ENCODE measurements at regions not wholly inside any gene's neighbourhood (a gene's known extent, or its start where the extent isn't known, plus 50 kb on each side); places are given as distances from the start of the nearest gene placed in this dataset.

DNA sequence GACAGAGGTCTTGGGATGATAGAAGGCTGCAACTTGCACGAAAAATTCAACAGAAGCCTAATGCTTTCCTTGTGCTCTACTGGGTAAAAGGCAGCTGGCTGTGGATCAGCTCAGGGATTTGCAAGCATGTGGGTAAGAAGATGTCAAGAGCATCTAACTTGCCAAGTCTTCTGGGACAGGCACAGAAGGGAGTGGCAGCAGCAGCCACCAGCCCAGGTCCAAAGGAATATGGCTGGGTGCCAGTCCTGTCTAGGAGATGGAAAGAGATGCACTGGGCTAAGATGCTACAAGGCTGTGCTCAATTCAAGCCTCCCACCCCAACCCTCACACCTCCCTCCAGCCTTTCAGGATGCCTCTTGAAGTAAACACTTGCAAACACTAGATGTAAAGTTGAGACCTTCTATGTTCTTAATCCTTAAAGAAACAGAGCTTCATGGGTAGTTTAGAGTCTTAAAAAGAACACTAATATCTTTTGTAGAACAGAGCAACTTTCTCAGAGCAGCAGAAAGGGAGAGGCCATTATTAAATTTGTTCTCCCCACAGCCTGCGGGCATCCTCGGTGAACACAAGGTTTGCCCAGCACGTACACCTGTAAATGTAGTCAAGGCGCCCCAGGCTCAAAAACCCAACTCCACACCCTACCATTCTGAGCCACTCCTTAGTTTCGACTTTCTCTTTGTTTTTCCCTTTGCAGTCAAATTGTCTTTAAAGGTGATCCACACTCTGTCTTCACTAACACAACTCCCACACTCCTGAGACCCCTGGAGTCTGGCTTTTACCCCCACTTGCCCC is 64.6 kb upstream of the BCAR3 start:
- no peak for TF ChIP-seq POLR2A (IDR thresholded peaks at IDR 0.05; ENCODE audit: low read depth, low read length)
- no peak for TF ChIP-seq CEBPB (IDR thresholded peaks at IDR 0.05; ENCODE audit: borderline replicate concordance in 1 of 2, low read depth in 2 of 2, low read length in 2 of 2)
- TF ChIP-seq SKIL (IDR thresholded peaks at IDR 0.05; ENCODE audit: low read depth, poor library complexity, severe bottlenecking) = no peak
- no peak for TF ChIP-seq HDAC6 (IDR thresholded peaks at IDR 0.05; ENCODE audit: unreplicated experiment)
- no peak for TF ChIP-seq TAF1 (IDR thresholded peaks at IDR 0.05; ENCODE audit: borderline replicate concordance, low read depth, low read length)
- no peak for TF ChIP-seq RFX5 (IDR thresholded peaks at IDR 0.05; ENCODE audit: low read depth, low read length)
- TF ChIP-seq KDM1A (IDR thresholded peaks at IDR 0.05; ENCODE audit: borderline replicate concordance) = no peak
- TF ChIP-seq, protein P1, sequence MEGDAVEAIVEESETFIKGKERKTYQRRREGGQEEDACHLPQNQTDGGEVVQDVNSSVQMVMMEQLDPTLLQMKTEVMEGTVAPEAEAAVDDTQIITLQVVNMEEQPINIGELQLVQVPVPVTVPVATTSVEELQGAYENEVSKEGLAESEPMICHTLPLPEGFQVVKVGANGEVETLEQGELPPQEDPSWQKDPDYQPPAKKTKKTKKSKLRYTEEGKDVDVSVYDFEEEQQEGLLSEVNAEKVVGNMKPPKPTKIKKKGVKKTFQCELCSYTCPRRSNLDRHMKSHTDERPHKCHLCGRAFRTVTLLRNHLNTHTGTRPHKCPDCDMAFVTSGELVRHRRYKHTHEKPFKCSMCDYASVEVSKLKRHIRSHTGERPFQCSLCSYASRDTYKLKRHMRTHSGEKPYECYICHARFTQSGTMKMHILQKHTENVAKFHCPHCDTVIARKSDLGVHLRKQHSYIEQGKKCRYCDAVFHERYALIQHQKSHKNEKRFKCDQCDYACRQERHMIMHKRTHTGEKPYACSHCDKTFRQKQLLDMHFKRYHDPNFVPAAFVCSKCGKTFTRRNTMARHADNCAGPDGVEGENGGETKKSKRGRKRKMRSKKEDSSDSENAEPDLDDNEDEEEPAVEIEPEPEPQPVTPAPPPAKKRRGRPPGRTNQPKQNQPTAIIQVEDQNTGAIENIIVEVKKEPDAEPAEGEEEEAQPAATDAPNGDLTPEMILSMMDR (IDR thresholded peaks at IDR 0.05 in 2 of 3, conservative IDR thresholded peaks at IDR 0.05 in 1 of 3; ENCODE audit: control insufficient read depth in 2 of 3, extremely low read depth in 1 of 3, insufficient read depth in 1 of 3, low read depth in 3 of 3, low read length in 3 of 3) = no peak
- no peak for TF ChIP-seq NBN (IDR thresholded peaks at IDR 0.05)
- TF ChIP-seq RB1 (IDR thresholded peaks at IDR 0.05; ENCODE audit: borderline replicate concordance) = no peak
- TF ChIP-seq HDGF (IDR thresholded peaks at IDR 0.05) = no peak
- no peak for TF ChIP-seq ESRRA (IDR thresholded peaks at IDR 0.05; ENCODE audit: low read length)
- no peak for TF ChIP-seq EZH2 (IDR thresholded peaks at IDR 0.05; ENCODE audit: borderline replicate concordance, control insufficient read depth, low read depth, low read length)
- TF ChIP-seq RAD21 (IDR thresholded peaks at IDR 0.05; ENCODE audit: insufficient read depth, low read depth, low read length) = no peak

All from GM12878 (cell line).